ENCODE measurements at regions not wholly inside any gene's neighbourhood (a gene's known extent, or its start where the extent isn't known, plus 50 kb on each side); places are given as distances from the start of the nearest gene placed in this dataset.

- TF ChIP-seq EZH2 (IDR thresholded peaks at IDR 0.05; ENCODE audit: borderline replicate concordance, low read length) (no peak), CTCF (IDR thresholded peaks at IDR 0.05; ENCODE audit: low read length) (no peak)
These were observed 195.3 kb downstream of the MOXD1 start for GRCh38 chr6:132205946-132206345.
